B cell (primary cell): ENCODE measurements at regions not wholly inside any gene's neighbourhood (a gene's known extent, or its start where the extent isn't known, plus 50 kb on each side); places are given as distances from the start of the nearest gene placed in this dataset.
"Not testable (repeated sequence)": the region's sequence is repeated elsewhere in the genome, so short reads cannot be mapped to it uniquely, and the experiment has no call there.

Experiments
- ATAC-seq: fragments of 200-7000 bp; cut with Tn5 transposase; one replicate; pipeline ENCODE4 v1.10.0; 2021; ENCODE audit warnings: low read depth, mild to moderate bottlenecking, moderate number of reproducible peaks, moderate library complexity
- CTCF ChIA-PET: fragments of 350-600 bp; sonication (Branson Sonifier 250); formaldehyde crosslinking; loops from one replicate; lab custom pipeline; 2021; ENCODE audit warnings: antibody characterized with exemption, inconsistent platforms; lab: Charles Lee
- POLR2A ChIA-PET: fragments of 350-600 bp; sonication (Branson Sonifier 250); formaldehyde crosslinking; loops from one replicate; lab custom pipeline; 2021; ENCODE audit warnings: antibody characterized with exemption; lab: Charles Lee
- DNase-seq: peaks from one replicate; pipeline ENCODE4 v3.0.0; 2013
- H2AFZ ChIP-seq: 2 replicates; pipeline ENCODE4 v1.6.1; 2012; ENCODE audit warnings: mild to moderate bottlenecking, low read depth, low read length; ENCODE audit not compliant: insufficient read depth, poor library complexity, severe bottlenecking
- H3K27ac ChIP-seq, 2 donors: 1 replicate in 1 of 2; 2 replicates in 1 of 2; pipeline ENCODE4 v1.5.1; 2012 to 2013; ENCODE audit warnings: low read length in 2 of 2, mild to moderate bottlenecking in 2 of 2, moderate library complexity in 1 of 2
- H3K27me3 ChIP-seq, 4 experiments: fragments of 200-600 bp in 1 of 4; sonication (generic) in 1 of 4; replicated peaks in 1 of 4; 1 replicate in 2 of 4; 2 replicates in 2 of 4; pipeline versions ENCODE4 v1.6.1 to v1.7.0; 2013 to 2016; ENCODE audit warnings: low read length in 3 of 4, mild to moderate bottlenecking in 2 of 4, mixed read lengths in 1 of 4, moderate library complexity in 1 of 4; ENCODE audit not compliant: insufficient read depth in 4 of 4, control insufficient read depth in 3 of 4; ENCODE audit errors: control extremely low read depth in 1 of 4
- H3K36me3 ChIP-seq, 2 experiments: replicated peaks in 1 of 2; 1 replicate in 1 of 2; 2 replicates in 1 of 2; pipeline versions ENCODE4 v1.6.1 to v1.7.1; 2013; ENCODE audit warnings: low read length in 1 of 2; ENCODE audit not compliant: insufficient read depth in 2 of 2, control insufficient read depth in 1 of 2; ENCODE audit errors: control extremely low read depth in 1 of 2, extremely low read depth in 1 of 2
- H3K4me1 ChIP-seq, 2 donors: fragments of 200-600 bp in 1 of 2; sonication (generic) in 1 of 2; 1 replicate in 1 of 2; 2 replicates in 1 of 2; pipeline versions ENCODE4 v1.5.1 to v1.6.1; 2013 to 2017; ENCODE audit warnings: low read length in 2 of 2; ENCODE audit not compliant: control insufficient read depth in 2 of 2, insufficient read depth in 2 of 2
- H3K4me2 ChIP-seq: replicated peaks from 2 replicates; pipeline ENCODE3; 2012; ENCODE audit warnings: mild to moderate bottlenecking, low read depth, low read length; ENCODE audit not compliant: poor library complexity, severe bottlenecking
- H3K4me3 ChIP-seq, 5 experiments: fragments of 200-600 bp in 1 of 5; sonication (generic) in 1 of 5; 1 replicate in 3 of 5; 2 replicates in 2 of 5; pipeline versions ENCODE4 v1.5.1 to v1.7.0; 2011 to 2016; ENCODE audit warnings: low read length in 4 of 5, mild to moderate bottlenecking in 4 of 5, low read depth in 2 of 5, control low read depth in 1 of 5, moderate library complexity in 1 of 5; ENCODE audit not compliant: insufficient read depth in 1 of 5; ENCODE audit errors: control extremely low read depth in 1 of 5, extremely low read depth in 1 of 5
- H3K79me2 ChIP-seq: fragments of 200-600 bp; sonication (generic); one replicate; pipeline ENCODE4 v1.6.0; 2016; ENCODE audit warnings: low read length; ENCODE audit not compliant: control insufficient read depth, insufficient read depth
- H3K9ac ChIP-seq: fragments of 200-600 bp; sonication (generic); 2 replicates; pipeline ENCODE4 v1.6.1; 2017; ENCODE audit warnings: mild to moderate bottlenecking, low read length, moderate library complexity
- H3K9me3 ChIP-seq, 3 donors: one replicate each; pipeline versions ENCODE4 v1.6.1 to v1.7.1; 2013; ENCODE audit warnings: low read length in 2 of 3; ENCODE audit not compliant: control insufficient read depth in 2 of 3, insufficient read depth in 1 of 3; ENCODE audit errors: control extremely low read depth in 1 of 3
- H4K20me1 ChIP-seq: 2 replicates; pipeline ENCODE4 v1.6.0; 2012; ENCODE audit warnings: mild to moderate bottlenecking, low read length; ENCODE audit not compliant: insufficient read depth, control insufficient read depth, poor library complexity, severe bottlenecking
- H3K27ac Mint-ChIP-seq: one replicate; pipeline ENCODE4 v1.8.0; 2021; ENCODE audit warnings: mixed read lengths
- H3K27me3 Mint-ChIP-seq: one replicate; pipeline ENCODE4 v1.8.0; 2021; ENCODE audit warnings: mixed read lengths
- H3K4me1 Mint-ChIP-seq: one replicate; pipeline ENCODE4 v1.8.0; 2021; ENCODE audit warnings: mixed read lengths
- H3K4me3 Mint-ChIP-seq: one replicate; pipeline ENCODE4 v1.8.0; 2021; ENCODE audit warnings: mixed read lengths
- H3K9me3 Mint-ChIP-seq: one replicate; pipeline ENCODE4 v1.8.0; 2022; ENCODE audit warnings: mixed read lengths; ENCODE audit not compliant: insufficient read depth
- WGBS: methylation state at CpG from one replicate; pipeline ENCODE4 v1.1.5; 2013; ENCODE audit warnings: missing lambda C conversion rate; ENCODE audit not compliant: insufficient coverage; 5-methylcytosine and 5-hydroxymethylcytosine counted together
- intact Hi-C: fragments of 100-400 bp; cut with micrococcal nuclease; formaldehyde crosslinking; loops from one replicate; pipeline ENCODE4 v1.10.0; 2022

GRCh38 chr6:27827477-27827876, 84.7 kb downstream of the OR2B2 start:
- H3K27ac ChIP-seq, H3K36me3 ChIP-seq, CTCF ChIA-PET, H2AFZ ChIP-seq, intact Hi-C loops, POLR2A ChIA-PET, ATAC-seq, H3K4me2 ChIP-seq, H3K4me3 ChIP-seq, H4K20me1 ChIP-seq, H3K27me3 ChIP-seq, H3K9ac ChIP-seq, H3K4me3 Mint-ChIP-seq, H3K9me3 Mint-ChIP-seq, H3K27me3 Mint-ChIP-seq, H3K79me2 ChIP-seq, DNase-seq, H3K27ac Mint-ChIP-seq: not testable (repeated sequence)
- Histone ChIP-seq H3K9me3 (peaks cover 0 to 19% (median 0%) of the 10 kb centered on the region in 3 donors), H3K4me1 (peaks cover 21 to 28% of the 10 kb centered on the region in 2 donors)
- peaks cover 46% of the 10 kb centered on the region for H3K4me1 Mint-ChIP-seq
- WGBS = 90% methylated on average over 9 of the region's 35 CpGs

- H3K4me2 ChIP-seq, H3K27ac Mint-ChIP-seq, H3K4me3 ChIP-seq, CTCF ChIA-PET, ATAC-seq, H3K27me3 ChIP-seq, H4K20me1 ChIP-seq, intact Hi-C loops, H3K9me3 Mint-ChIP-seq, H3K27ac ChIP-seq, H3K79me2 ChIP-seq, DNase-seq, H3K9ac ChIP-seq, POLR2A ChIA-PET, H3K27me3 Mint-ChIP-seq, H3K36me3 ChIP-seq, H2AFZ ChIP-seq: not testable (repeated sequence)
- Histone ChIP-seq H3K4me1 (peaks cover 21 to 28% of the 10 kb centered on the region in 2 donors), H3K9me3 (peaks cover 0 to 16% (median 0%) of the 10 kb centered on the region in 3 donors)
- 73% methylated on average over 5 of the region's 30 CpGs for WGBS
- H3K4me1 Mint-ChIP-seq = peaks cover 45% of the 10 kb centered on the region
- H3K4me3 Mint-ChIP-seq = peak overlapping the region; percentile 52
Measured at GRCh38 chr6:27826612-27826985, 85.6 kb downstream of the OR2B2 start.

- 96% methylated on average over 7 of the region's 15 CpGs for WGBS
- H3K27me3 ChIP-seq, H3K27ac Mint-ChIP-seq, H4K20me1 ChIP-seq, H3K4me2 ChIP-seq, H3K9me3 Mint-ChIP-seq, H3K36me3 ChIP-seq, H3K9ac ChIP-seq, ATAC-seq, H3K4me3 ChIP-seq, H3K27ac ChIP-seq, H3K79me2 ChIP-seq, DNase-seq, H3K27me3 Mint-ChIP-seq, H2AFZ ChIP-seq: not testable (repeated sequence)
- peaks cover 21 to 28% of the 10 kb centered on the region in 2 donors for H3K4me1 ChIP-seq
- peaks cover 0 to 16% (median 0%) of the 10 kb centered on the region in 3 donors for H3K9me3 ChIP-seq
- H3K4me3 Mint-ChIP-seq = peak overlapping the region; percentile 52
- POLR2A ChIA-PET = interaction anchor here (0.8 to 4.7 kb wide), 4 partner anchors 18 to 679 kb away, joined by 3 to 35 read pairs (median 24); a partner anchor contains a TSS
- intact Hi-C loops = loop anchor here (2.0 kb wide), 1 partner anchor 13 kb away; a partner anchor contains a TSS
- H3K4me1 Mint-ChIP-seq = peaks cover 43% of the 10 kb centered on the region
- CTCF ChIA-PET = interaction anchor here (3.4 kb wide), 1 partner anchor 69 kb away, joined by 28 read pairs; no protein-coding TSS in a partner anchor
Measured at GRCh38 chr6:27825848-27826611, 86.2 kb downstream of the OR2B2 start.
